ENCODE measurements at regions not wholly inside any gene's neighbourhood (a gene's known extent, or its start where the extent isn't known, plus 50 kb on each side); places are given as distances from the start of the nearest gene placed in this dataset.

GRCh38 chr18:60656553-60656952 lies 284.0 kb upstream of the MC4R start:
- TF ChIP-seq, protein P1, sequence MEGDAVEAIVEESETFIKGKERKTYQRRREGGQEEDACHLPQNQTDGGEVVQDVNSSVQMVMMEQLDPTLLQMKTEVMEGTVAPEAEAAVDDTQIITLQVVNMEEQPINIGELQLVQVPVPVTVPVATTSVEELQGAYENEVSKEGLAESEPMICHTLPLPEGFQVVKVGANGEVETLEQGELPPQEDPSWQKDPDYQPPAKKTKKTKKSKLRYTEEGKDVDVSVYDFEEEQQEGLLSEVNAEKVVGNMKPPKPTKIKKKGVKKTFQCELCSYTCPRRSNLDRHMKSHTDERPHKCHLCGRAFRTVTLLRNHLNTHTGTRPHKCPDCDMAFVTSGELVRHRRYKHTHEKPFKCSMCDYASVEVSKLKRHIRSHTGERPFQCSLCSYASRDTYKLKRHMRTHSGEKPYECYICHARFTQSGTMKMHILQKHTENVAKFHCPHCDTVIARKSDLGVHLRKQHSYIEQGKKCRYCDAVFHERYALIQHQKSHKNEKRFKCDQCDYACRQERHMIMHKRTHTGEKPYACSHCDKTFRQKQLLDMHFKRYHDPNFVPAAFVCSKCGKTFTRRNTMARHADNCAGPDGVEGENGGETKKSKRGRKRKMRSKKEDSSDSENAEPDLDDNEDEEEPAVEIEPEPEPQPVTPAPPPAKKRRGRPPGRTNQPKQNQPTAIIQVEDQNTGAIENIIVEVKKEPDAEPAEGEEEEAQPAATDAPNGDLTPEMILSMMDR (IDR thresholded peaks at IDR 0.05), result no peak
- TF ChIP-seq FOSL2 (IDR thresholded peaks at IDR 0.05), result no peak
- TF ChIP-seq FOSL2 (CRISPR knock-in tag; IDR thresholded peaks at IDR 0.05), result no peak
- TF ChIP-seq ZFP36 (IDR thresholded peaks at IDR 0.05; ENCODE audit: borderline replicate concordance, partially characterized antibody), result no peak
- TF ChIP-seq POLR2A (IDR thresholded peaks at IDR 0.05; ENCODE audit: low read length), result no peak
- TF ChIP-seq MAZ (IDR thresholded peaks at IDR 0.05; ENCODE audit: borderline replicate concordance, low read depth, low read length), result no peak
- no peak for TF ChIP-seq CEBPB (IDR thresholded peaks at IDR 0.05)
- no peak for TF ChIP-seq EP300 (IDR thresholded peaks at IDR 0.05)
- TF ChIP-seq, protein P2, sequence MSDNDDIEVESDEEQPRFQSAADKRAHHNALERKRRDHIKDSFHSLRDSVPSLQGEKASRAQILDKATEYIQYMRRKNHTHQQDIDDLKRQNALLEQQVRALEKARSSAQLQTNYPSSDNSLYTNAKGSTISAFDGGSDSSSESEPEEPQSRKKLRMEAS (IDR thresholded peaks at IDR 0.05), result no peak
- TF ChIP-seq RCOR1 (IDR thresholded peaks at IDR 0.05; ENCODE audit: low read depth, low read length), result no peak
